ENCODE measurements at regions not wholly inside any gene's neighbourhood (a gene's known extent, or its start where the extent isn't known, plus 50 kb on each side); places are given as distances from the start of the nearest gene placed in this dataset.
A peak's percentile ranks its signal among the peaks of the same experiment; 100 is the strongest.

DNA sequence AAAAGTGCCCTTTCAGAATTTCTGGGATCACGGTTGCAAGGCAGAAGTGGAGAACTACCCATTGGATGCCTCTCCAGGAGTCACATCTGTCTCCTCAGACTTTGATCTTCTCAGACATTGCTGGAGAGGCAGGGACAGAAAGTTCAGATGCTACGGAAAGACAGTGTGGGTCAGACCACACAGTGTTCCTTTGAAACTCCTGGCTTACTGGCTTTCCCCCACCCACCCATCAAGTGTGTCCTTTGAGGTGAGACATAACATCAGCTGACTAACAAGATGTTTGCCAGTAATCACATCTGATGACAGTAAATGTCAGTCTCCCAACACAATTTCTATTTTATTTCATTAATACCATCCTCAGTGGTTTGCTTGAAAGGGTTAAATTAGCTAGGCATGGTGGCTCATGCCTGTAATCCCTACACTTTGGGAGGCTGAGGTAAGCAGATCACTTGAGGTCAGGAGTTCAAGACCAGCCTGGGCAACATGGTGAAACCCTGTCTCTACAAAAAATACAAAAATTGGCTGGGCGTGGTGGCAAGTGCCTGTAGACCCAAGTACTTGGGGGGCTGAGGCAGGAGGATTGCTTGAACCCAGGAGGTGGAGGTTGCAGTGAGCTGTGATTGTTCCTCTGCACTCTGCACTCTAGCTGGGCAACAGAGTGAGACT is 67.2 kb upstream of the SNX9 start:
- H3K9me3 ChIP-seq (ENCODE audit: control insufficient read depth in 5 of 5, low read length in 5 of 5): peaks cover 0 to 3% (median 0%) of the 10 kb centered on the region in 5 donors
- H3K4me3 ChIP-seq (ENCODE audit: low read depth in 1 of 5, low read length in 5 of 5): no peak overlapping the region
- H3K4me1 ChIP-seq (ENCODE audit: control insufficient read depth in 5 of 5, insufficient read depth in 5 of 5, low read length in 5 of 5): peaks cover 7 to 36% (median 25%) of the 10 kb centered on the region in 5 donors
- H3K27ac ChIP-seq (ENCODE audit: low read depth, low read length): no peak overlapping the region
- H3K36me3 ChIP-seq (ENCODE audit: control insufficient read depth in 5 of 5, insufficient read depth in 5 of 5, low read length in 5 of 5): no peaks in the 10 kb centered on the region
- no peaks in the 10 kb centered on the region for H3K27me3 ChIP-seq (ENCODE audit: control insufficient read depth in 5 of 5, insufficient read depth in 4 of 5, low read length in 5 of 5)
- H3K9ac ChIP-seq (ENCODE audit: low read length in 5 of 5): peak overlapping the region in 1 of 5 donors; percentile 45

DNA sequence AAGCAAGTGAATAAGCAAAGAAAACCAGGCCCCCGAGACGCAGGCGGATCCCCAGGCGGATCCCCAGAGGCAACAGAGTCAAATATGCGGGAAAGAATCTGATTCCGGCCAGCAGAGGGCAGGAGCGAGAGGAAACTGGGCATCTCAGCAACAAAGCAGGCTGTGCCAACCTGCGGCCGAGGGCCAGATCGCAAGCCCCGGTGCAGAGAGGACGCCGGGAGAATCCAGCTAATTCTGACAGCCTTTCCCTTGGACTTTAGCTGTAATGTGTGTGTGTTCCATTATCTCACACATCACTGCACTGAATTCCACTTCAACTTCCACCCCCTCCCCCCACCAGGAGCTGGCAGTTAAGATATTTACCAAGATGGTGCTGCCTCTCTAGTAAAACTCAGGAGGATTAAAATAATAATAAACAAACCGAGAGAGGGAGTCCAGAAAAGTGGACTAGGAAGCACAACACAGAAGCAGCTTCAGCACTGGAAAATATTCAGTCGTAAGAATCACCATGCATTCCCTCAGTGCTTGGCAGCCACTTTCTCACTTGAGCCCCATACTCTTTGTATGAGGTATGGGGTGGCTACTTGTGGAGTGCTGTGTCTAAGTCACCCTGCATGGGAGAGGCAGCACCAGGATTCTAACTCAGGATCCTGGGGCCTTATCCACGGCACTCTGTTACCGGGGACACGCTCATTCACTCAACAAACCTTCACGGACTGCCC is 66.2 kb upstream of the SNX9 start:
- Histone ChIP-seq H3K27me3 (ENCODE audit: control insufficient read depth in 5 of 5, insufficient read depth in 4 of 5, low read length in 5 of 5) (no peaks in the 10 kb centered on the region), H3K4me3 (ENCODE audit: low read depth in 1 of 5, low read length in 5 of 5) (no peak overlapping the region), H3K36me3 (ENCODE audit: control insufficient read depth in 5 of 5, insufficient read depth in 5 of 5, low read length in 5 of 5) (no peaks in the 10 kb centered on the region), H3K9me3 (ENCODE audit: control insufficient read depth in 5 of 5, low read length in 5 of 5) (peaks cover 0 to 3% (median 0%) of the 10 kb centered on the region in 5 donors), H3K27ac (ENCODE audit: low read depth, low read length) (peak overlapping the region; percentile 45), H3K9ac (ENCODE audit: low read length in 5 of 5) (peak overlapping the region in 1 of 5 donors; percentile 45), H3K4me1 (ENCODE audit: control insufficient read depth in 5 of 5, insufficient read depth in 5 of 5, low read length in 5 of 5) (peaks cover 10 to 46% (median 32%) of the 10 kb centered on the region in 5 donors)

DNA sequence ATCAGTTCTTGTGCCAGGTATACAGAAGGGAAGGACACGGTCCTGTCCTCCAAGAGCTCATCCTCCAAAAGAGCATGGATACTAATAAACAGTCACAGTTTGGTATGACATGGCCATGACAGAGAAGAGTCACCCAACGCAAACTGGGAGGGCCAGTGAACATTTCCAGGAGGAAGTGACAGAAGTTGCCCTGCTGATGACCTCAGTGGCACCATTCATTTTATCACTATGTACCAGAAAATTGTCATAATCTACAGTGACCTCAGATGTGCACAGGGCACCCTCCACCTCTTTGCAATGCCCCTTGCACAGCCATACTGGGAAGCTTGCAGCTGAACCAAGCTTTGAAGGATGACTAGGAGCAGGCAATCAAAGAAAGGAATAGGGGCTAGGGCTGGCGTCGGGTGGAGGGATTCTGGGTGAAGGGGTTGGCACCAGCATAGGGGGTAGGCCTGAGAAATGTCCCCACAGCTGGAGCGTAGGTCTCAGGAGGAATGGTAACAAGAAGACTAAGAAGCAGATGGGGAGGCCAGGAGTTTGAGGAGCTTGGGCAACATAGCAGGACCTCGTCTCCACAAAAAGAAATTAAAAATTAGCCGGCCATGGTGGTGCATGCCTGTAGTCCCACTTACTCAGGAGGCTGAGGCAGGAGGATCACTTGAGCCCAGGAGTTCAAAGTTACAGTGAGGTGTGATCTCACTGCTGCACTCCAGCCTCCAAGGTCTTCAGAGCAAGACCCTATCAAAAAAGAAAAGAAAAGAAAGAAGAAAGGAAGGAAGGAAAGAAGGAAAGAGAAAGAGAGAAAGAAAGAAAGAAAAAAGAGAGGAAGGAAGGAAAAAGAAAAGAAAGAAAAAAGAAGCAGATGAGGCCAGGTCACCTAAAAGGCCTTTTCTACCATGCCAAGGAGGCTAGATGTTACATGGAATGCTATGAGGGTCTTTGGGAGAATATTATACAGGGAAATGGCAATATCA is 65.3 kb upstream of the SNX9 start:
- Histone ChIP-seq H3K27ac (ENCODE audit: low read depth, low read length) (peak overlapping the region; percentile 45), H3K4me3 (ENCODE audit: low read depth in 1 of 5, low read length in 5 of 5) (no peak overlapping the region), H3K36me3 (ENCODE audit: control insufficient read depth in 5 of 5, insufficient read depth in 5 of 5, low read length in 5 of 5) (no peaks in the 10 kb centered on the region), H3K9ac (ENCODE audit: low read length in 5 of 5) (no peak overlapping the region), H3K9me3 (ENCODE audit: control insufficient read depth in 5 of 5, low read length in 5 of 5) (peaks cover 0 to 3% (median 0%) of the 10 kb centered on the region in 5 donors), H3K27me3 (ENCODE audit: control insufficient read depth in 5 of 5, insufficient read depth in 4 of 5, low read length in 5 of 5) (no peaks in the 10 kb centered on the region), H3K4me1 (ENCODE audit: control insufficient read depth in 5 of 5, insufficient read depth in 5 of 5, low read length in 5 of 5) (peaks cover 10 to 54% (median 41%) of the 10 kb centered on the region in 5 donors)

DNA sequence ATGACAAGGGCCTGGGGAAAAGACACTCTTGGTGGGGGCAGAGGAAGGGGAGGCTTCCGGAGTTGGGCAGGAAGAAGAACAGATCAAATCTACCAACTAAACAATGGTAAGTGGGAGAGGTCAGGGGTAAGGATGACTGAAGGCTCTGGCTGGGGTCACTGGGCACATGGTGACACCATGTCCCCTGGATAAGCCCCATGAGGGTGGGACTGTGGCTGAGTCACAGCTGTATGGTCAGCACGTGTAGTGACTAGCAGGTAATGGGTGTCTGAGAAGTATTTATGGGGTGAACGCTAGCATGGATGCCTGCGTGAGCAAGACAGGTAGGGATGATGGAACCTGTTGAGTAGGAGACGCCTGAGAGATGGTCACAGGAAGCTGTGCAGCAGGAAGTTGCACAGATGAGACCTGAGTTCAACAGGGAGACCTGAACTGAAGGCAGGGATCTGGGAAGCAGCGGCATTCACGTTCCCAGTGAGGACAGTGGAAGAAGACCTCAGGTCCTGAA is 64.5 kb upstream of the SNX9 start:
- Histone ChIP-seq H3K4me3 (ENCODE audit: low read depth in 1 of 5, low read length in 5 of 5) (no peak overlapping the region), H3K9me3 (ENCODE audit: control insufficient read depth in 5 of 5, low read length in 5 of 5) (peaks cover 0 to 2% (median 0%) of the 10 kb centered on the region in 5 donors), H3K27ac (ENCODE audit: low read depth, low read length) (peak overlapping the region; percentile 35), H3K27me3 (ENCODE audit: control insufficient read depth in 5 of 5, insufficient read depth in 4 of 5, low read length in 5 of 5) (no peaks in the 10 kb centered on the region), H3K9ac (ENCODE audit: low read length in 5 of 5) (no peak overlapping the region), H3K36me3 (ENCODE audit: control insufficient read depth in 5 of 5, insufficient read depth in 5 of 5, low read length in 5 of 5) (no peaks in the 10 kb centered on the region), H3K4me1 (ENCODE audit: control insufficient read depth in 5 of 5, insufficient read depth in 5 of 5, low read length in 5 of 5) (peaks cover 17 to 63% (median 49%) of the 10 kb centered on the region in 5 donors)

GRCh38 chr6:157759028-157759427 is 64.0 kb upstream of the SNX9 start:
- Histone ChIP-seq H3K9ac (ENCODE audit: low read length in 5 of 5) (no peak overlapping the region), H3K4me1 (ENCODE audit: control insufficient read depth in 5 of 5, insufficient read depth in 5 of 5, low read length in 5 of 5) (peaks cover 20 to 67% (median 54%) of the 10 kb centered on the region in 5 donors), H3K27ac (ENCODE audit: low read depth, low read length) (peak overlapping the region; percentile 35), H3K36me3 (ENCODE audit: control insufficient read depth in 5 of 5, insufficient read depth in 5 of 5, low read length in 5 of 5) (no peaks in the 10 kb centered on the region), H3K9me3 (ENCODE audit: control insufficient read depth in 5 of 5, low read length in 5 of 5) (no peaks in the 10 kb centered on the region), H3K27me3 (ENCODE audit: control insufficient read depth in 5 of 5, insufficient read depth in 4 of 5, low read length in 5 of 5) (no peaks in the 10 kb centered on the region), H3K4me3 (ENCODE audit: low read depth in 1 of 5, low read length in 5 of 5) (no peak overlapping the region)

DNA sequence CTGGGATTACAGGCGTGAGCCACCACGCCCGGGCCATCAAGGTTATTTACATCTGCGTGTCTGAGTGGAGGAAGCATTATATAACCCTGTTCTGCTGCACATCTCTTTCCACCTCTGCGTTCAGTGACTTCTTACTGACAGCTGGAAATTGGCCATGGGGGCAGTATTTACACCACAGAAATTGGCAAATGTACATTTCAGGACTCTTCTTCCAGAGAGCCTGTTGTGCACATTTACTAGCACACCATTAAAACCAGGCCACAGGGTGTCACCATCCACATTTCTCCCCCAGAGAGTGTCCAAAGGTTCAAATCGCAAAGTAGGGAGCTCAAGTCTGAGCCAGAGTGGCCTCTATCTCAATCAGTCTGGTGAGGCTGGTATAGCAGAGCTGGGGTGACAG is 62.9 kb upstream of the SNX9 start:
- Histone ChIP-seq H3K4me3 (ENCODE audit: low read depth in 1 of 5, low read length in 5 of 5) (no peak overlapping the region), H3K4me1 (ENCODE audit: control insufficient read depth in 5 of 5, insufficient read depth in 5 of 5, low read length in 5 of 5) (peaks cover 31 to 79% (median 65%) of the 10 kb centered on the region in 5 donors), H3K27ac (ENCODE audit: low read depth, low read length) (peak overlapping the region; percentile 72), H3K36me3 (ENCODE audit: control insufficient read depth in 5 of 5, insufficient read depth in 5 of 5, low read length in 5 of 5) (no peaks in the 10 kb centered on the region), H3K27me3 (ENCODE audit: control insufficient read depth in 5 of 5, insufficient read depth in 4 of 5, low read length in 5 of 5) (no peaks in the 10 kb centered on the region), H3K9ac (ENCODE audit: low read length in 5 of 5) (no peak overlapping the region), H3K9me3 (ENCODE audit: control insufficient read depth in 5 of 5, low read length in 5 of 5) (no peaks in the 10 kb centered on the region)

DNA sequence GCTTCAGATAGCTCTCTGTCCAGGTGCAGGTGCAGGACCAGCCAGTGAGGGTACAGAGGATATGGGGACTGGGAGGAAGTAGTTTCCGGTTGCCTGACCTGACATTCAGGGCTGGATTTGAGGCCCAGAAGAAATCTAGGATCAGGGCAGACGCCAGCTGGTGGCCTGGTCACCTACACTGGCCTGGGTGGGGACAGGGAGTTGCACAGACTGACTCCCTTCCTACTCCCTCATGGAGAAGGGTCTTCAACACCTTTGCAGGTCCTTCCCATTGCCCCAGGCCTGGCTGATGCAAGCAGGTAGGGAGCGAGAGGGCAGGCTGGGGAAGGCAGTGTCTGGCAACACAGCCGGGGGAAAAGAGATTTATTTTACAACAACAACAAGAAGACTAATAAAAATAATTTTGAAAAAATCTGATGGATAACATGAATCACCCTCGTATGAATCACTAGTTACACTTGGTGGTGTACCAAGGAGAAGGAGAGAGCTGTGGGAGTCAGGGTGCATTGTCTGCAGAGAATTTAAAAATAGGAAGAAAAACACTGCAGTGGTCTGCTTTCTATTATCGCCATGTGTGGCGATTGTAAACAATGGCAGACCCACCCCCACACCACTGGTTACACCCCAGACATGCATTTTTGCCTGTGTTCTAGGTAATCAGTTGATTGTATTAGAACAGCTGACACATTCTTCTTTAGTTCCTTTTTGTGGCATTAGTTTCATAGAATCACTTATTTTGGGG is 62.3 kb upstream of the SNX9 start:
- no peaks in the 10 kb centered on the region for H3K27me3 ChIP-seq (ENCODE audit: control insufficient read depth in 5 of 5, insufficient read depth in 4 of 5, low read length in 5 of 5)
- H3K9me3 ChIP-seq (ENCODE audit: control insufficient read depth in 5 of 5, low read length in 5 of 5): no peaks in the 10 kb centered on the region
- peak overlapping the region; percentile 72 for H3K27ac ChIP-seq (ENCODE audit: low read depth, low read length)
- H3K4me1 ChIP-seq (ENCODE audit: control insufficient read depth in 5 of 5, insufficient read depth in 5 of 5, low read length in 5 of 5): peaks cover 33 to 83% (median 70%) of the 10 kb centered on the region in 5 donors
- no peak overlapping the region for H3K9ac ChIP-seq (ENCODE audit: low read length in 5 of 5)
- H3K36me3 ChIP-seq (ENCODE audit: control insufficient read depth in 5 of 5, insufficient read depth in 5 of 5, low read length in 5 of 5): no peaks in the 10 kb centered on the region
- no peak overlapping the region for H3K4me3 ChIP-seq (ENCODE audit: low read depth in 1 of 5, low read length in 5 of 5)

DNA sequence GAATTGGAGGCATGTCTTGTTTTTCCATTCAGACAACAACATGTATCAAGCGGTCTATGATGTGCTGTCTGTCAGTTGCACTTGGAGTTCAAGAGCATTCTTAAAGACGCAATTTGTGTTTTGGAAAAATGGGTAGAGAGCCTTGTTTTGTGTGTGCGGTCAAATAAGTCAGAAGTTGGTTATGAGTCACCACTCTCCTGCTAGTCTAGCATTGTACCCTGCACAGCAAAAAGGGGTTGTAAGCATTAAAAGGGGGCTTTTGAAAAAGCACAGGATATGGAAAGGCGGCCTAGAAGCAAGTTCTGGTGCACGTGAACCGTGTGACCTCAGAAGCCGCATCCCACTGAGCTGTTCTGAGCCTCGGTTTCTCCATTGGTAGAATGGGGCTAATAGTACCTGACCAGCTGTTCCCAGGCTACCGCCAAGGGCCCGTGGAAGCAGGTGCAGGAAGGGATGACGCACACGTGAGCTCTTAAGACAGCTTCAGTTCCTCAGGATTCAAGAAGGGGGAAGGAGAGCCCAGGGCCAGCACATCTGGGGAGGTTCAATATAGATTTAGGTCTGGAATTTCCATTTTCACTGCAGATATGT is 61.6 kb upstream of the SNX9 start:
- Histone ChIP-seq H3K4me1 (ENCODE audit: control insufficient read depth in 5 of 5, insufficient read depth in 5 of 5, low read length in 5 of 5) (peaks cover 36 to 87% (median 74%) of the 10 kb centered on the region in 5 donors), H3K9me3 (ENCODE audit: control insufficient read depth in 5 of 5, low read length in 5 of 5) (no peaks in the 10 kb centered on the region), H3K9ac (ENCODE audit: low read length in 5 of 5) (no peak overlapping the region), H3K4me3 (ENCODE audit: low read depth in 1 of 5, low read length in 5 of 5) (no peak overlapping the region), H3K36me3 (ENCODE audit: control insufficient read depth in 5 of 5, insufficient read depth in 5 of 5, low read length in 5 of 5) (no peaks in the 10 kb centered on the region), H3K27me3 (ENCODE audit: control insufficient read depth in 5 of 5, insufficient read depth in 4 of 5, low read length in 5 of 5) (no peaks in the 10 kb centered on the region), H3K27ac (ENCODE audit: low read depth, low read length) (peak overlapping the region; percentile 72)

GRCh38 chr6:157761926-157762325 is 61.1 kb upstream of the SNX9 start:
- Histone ChIP-seq H3K27me3 (ENCODE audit: control insufficient read depth in 5 of 5, insufficient read depth in 4 of 5, low read length in 5 of 5) (no peaks in the 10 kb centered on the region), H3K36me3 (ENCODE audit: control insufficient read depth in 5 of 5, insufficient read depth in 5 of 5, low read length in 5 of 5) (no peaks in the 10 kb centered on the region), H3K4me3 (ENCODE audit: low read depth in 1 of 5, low read length in 5 of 5) (no peak overlapping the region), H3K4me1 (ENCODE audit: control insufficient read depth in 5 of 5, insufficient read depth in 5 of 5, low read length in 5 of 5) (peaks cover 35 to 87% (median 69%) of the 10 kb centered on the region in 5 donors), H3K9ac (ENCODE audit: low read length in 5 of 5) (no peak overlapping the region), H3K27ac (ENCODE audit: low read depth, low read length) (peak overlapping the region; percentile 72), H3K9me3 (ENCODE audit: control insufficient read depth in 5 of 5, low read length in 5 of 5) (no peaks in the 10 kb centered on the region)

All from subcutaneous abdominal adipose tissue (tissue), 5 donors.